NCI-H1092 treated with DMSO at 0.1 percent for 48 hours (cell line): ENCODE measurements at regions not wholly inside any gene's neighbourhood (a gene's known extent, or its start where the extent isn't known, plus 50 kb on each side); places are given as distances from the start of the nearest gene placed in this dataset.
"Not testable (repeated sequence)": the region's sequence is repeated elsewhere in the genome, so short reads cannot be mapped to it uniquely, and the experiment has no call there.

ENCODE experiments used
- DNase-seq: peaks from one replicate; lab custom pipeline; 2025; lab: John Stamatoyannopoulos, UW

DNA sequence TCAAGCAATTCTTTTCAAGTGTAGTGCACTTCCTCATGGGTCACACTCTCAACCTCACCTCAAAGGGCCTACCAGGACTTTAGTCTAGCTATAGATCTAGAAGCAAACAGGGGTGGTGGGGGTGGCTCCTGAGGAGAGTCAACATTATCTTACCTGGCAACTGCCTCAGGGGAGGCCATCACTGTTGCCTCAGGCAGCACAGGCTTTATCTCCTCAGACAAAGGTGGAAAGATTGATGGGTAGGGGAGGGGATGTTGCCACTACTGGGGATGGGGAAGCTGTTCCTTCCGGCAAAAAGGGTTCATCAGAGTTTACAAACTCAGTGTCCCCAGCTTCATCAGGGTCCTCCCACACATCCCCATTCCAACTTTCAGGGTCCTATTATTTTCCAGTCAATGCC, 87.4 kb upstream of the CYRIA start:
- not testable (repeated sequence) for DNase-seq

DNA sequence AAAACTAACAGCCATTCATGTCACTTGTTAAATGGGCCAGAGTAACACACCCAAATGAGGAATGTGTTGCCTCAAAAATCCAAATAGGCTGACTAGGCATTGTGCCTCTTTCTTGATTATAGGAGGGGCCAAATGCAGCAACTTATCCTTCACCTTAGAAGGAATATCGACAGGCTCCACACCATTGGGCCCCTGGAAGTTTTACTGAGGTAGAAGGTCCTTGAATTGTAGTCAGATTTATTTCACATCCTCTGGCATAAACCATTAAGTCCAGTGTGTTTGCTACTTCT, 85.2 kb upstream of the CYRIA start:
- not testable (repeated sequence) for DNase-seq

DNA sequence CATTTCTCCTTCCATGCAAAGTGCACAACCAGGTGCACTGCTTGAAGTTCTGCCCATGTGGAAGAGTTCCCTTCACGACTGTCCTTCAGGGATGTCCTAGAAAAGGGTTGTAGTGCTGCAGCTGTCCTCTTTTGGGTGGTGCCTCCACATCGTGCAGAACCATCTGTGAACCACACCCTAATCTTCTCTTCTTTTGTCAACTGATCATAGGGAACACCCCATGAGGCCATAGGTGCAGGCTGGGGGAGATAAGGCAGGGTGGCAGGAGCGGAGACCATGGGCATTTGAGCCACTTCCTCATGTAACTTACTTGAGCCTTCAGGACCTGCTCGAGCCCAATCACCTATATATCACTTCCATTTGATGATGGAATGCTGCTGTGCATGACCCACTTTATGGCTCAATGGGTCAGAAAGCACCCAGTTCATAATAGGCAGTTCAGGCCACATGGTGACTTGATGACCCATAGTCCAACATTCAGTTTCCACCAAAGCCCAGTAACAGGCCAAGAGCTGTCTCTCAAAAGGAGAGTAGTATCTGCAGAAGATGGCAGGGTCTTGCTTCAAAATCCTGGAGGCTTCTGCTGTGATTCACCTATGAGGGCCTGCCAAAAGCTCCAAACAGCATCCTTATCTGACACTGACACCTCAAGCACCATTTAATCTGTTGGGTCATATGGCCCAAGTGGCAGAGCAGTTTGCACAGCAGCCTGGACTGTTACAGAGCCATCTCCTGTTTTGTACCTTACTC, 84.7 kb upstream of the CYRIA start:
- DNase-seq: no peak

DNA sequence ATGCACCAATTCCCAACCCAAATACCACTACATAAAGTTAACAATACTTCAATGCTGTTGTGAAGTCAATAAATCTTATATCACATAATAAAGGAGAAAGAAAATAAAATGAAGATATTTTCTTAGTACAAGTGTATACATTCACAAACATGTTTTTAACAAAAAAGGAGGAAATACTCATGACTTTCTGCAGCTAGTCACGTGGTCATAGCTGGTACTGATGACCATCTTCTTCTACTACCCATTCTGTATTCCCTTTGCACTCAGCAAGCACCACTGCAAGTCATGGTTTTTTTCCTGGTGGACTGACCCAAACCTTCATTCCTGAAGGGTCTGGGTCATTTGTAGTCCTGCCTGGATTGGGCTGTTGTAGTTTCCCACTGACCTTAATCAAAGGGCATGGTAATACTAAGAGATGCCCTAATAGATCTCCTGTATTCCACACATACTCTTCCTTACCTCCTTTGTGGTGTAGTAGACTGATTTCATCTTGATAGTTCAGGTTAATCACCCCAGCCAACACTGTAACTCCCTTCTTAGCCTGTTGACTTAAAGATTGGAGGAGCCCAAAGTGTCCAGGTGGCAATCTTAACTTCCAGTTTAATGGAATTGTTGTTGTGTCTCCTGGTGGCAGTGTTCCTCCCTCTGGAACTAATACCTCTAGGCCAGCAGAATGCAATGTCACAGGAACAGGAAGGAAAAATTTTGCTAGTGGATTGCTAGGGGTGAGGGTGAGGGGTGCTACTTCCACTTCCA, 83.1 kb upstream of the CYRIA start:
- not testable (repeated sequence) for DNase-seq

DNA sequence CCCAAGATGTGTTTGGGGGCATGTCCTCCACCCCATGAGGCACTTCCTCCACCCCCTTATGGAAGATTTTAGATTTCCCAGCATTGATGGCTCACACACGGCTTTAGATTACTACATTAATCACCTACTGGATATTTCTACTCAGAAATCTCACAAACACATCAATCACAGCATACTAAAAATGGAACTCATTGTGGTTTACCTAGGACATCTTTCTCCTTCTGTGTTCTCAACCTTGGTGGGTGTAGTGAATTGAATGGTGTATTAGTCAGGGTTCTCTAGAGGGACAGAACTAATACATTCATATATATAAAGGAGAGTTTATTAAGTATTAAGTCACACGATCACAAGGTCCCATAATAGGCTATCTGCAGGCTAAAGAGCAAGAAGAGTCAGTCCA, 82.1 kb upstream of the CYRIA start:
- DNase-seq: no peak

DNA sequence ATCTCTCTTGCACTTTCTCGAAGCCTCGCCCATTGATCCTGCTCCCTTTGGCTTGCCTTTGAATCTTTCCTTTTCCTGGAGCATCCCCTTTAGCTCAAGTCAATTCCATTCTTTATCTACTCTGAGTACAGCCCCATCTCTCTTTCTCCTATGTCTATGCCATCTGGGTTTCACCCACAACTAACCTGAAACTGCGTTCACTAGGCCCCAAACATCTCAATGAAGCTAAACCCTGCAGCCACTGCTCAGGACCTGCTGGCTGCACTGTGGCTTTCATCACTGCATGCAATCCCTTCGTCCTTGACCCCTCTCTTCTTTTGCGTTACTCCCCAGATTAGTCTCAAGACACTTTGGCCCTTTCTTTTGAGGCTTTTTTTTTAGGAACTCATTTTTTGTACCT, 81.6 kb upstream of the CYRIA start:
- DNase-seq: no peak

DNA sequence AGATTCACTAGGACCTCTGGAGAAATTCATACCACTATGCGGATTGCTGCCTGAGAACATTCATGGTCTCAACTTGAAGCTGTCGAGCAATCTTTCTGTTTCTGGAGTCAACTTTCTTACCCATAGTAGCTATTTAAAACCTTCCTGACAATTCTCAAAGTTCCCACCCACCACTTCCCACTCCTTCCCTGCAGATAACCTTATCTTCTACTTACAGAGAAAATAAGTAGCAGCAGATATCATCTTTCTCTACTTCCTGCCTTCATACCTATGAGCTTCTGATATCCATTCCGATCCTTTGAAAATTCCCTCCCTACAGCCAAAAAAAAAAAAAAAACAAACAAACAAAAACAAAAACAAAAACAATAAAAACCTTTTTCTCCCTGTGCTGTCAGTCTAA, 81.2 kb upstream of the CYRIA start:
- no peak for DNase-seq

DNA sequence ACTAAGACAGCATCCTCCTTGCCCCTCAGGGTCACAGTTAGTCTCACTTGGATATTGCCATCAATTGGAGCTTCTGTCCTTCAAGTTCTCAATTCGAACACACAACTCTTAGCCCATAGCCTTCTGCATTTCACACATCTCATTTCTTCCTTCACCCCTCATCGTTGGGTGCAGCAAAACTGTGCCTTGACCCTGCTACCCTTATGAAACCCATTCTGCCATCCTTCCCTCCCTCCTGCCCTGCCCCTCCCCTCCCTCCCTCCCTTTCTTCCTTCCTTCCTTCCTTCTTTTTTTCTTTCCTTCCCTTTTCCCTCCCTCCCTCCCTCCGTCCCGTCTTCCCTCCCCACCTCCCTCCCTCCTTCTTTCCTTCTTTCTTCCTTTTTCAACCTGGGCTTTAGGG, 80.7 kb upstream of the CYRIA start:
- no peak for DNase-seq

DNA sequence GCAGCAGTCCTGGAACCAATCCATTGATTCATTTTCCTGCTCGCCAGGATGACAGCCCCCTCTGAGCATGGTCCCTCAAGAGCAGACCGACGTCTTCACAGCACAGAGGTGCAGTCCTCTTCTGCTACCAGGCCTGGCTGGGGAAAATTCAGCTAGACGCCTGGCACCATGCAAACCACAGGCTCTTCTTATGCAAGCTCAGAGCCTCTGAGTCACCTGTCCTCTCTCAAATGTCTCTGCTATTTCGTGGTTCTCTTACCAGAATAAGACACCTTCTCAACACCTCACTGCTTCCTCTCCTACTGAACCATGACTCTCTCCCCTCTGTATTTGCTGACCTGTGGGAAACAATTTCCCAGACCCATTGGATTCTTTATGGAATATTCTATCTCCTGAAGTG, 79.8 kb upstream of the CYRIA start:
- DNase-seq: no peak

DNA sequence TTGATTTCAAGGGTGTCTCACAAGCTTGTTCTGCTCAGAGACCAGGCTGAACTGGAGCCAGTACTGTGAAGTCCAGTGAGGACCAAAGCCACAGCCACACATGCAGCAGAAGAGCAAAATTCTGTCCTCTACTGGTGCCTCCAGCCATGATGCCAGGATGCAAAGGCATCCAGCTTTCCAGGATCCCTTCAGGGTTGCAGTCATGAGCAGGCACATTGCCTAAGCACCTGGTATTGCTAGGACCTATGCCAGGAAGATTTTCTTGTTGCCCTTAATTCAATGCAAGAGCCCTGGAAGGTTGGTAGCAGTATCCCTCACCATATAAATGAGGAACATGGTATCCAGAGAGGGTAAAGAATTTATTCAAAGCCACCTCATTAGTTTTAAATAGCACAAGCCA, 78.9 kb upstream of the CYRIA start:
- DNase-seq: no peak

DNA sequence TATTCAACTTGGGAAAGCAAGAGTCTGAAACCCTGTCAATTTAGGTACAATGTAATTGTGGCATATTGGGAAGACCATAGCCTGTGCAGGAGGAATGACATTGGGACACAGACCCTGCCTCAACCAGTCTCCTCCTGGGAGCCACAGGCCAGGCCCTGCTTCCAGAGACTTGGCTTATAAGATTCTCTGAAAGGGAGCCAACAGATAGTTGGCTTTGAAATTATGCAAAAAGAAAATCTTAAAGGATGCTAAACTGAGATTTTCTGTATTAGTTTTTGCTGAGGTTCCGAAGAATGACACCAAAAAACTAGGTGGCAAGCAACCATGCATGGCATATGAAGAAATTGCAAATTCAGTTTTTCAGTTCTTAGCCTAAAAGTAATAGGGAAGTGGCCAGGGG, 76.4 kb upstream of the CYRIA start:
- no peak for DNase-seq

DNA sequence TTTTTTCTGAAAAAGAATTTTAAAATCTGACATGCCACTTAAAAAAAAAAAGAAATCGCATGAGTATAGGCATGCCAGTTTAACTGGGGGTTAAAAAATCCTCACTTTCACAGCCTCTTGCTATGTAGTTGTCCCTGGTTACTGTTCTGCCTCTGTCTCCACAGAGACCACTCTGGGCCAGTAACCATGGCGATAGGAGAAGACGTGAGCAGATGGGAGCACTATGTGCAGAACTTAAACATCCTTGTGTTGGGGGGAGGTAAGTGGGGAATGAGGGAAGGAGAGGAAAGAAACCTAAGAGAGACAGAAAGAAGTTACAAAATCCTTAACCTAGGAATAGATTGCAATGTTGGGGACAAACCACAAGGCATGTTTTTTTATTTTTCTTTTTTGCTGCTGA, 75.9 kb upstream of the CYRIA start:
- no peak for DNase-seq

DNA sequence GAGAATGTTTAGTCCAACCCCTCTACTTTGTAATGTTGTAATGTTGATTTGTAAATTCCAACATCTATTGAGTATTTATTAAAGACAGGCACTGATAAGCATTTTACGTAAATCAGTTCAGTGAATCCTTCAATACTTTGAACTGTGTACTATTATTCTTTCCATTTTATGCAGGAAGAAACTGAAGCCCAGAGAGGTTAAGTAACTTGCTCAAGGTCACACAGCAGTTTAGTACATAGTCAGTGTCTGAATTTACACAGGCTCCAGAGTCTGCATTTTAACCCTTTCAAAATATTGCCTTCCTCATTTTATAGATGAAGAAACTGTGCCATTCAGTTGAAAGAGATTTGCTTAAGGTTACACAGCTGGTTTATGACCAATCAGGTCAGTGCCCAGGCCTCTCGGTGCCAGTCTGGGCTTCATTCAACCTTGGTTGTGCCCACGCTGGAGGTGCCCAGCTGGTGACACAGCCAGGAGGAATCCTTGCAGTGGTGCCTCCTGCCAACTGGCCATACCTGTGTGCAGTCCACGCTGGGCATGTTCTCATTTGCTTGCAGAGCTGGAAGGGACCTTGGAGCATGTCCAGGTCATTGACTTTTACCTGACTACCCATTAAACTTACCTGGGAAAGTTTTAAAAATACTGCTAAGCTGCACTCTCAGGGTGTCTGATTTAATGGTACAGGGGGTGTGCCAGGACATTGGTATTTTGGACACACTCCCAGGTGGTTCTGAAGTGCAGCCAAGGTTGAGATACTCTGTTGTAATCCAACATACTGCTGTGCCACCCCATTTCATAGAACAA, 74.3 kb upstream of the CYRIA start:
- peak; percentile 0 for DNase-seq

DNA sequence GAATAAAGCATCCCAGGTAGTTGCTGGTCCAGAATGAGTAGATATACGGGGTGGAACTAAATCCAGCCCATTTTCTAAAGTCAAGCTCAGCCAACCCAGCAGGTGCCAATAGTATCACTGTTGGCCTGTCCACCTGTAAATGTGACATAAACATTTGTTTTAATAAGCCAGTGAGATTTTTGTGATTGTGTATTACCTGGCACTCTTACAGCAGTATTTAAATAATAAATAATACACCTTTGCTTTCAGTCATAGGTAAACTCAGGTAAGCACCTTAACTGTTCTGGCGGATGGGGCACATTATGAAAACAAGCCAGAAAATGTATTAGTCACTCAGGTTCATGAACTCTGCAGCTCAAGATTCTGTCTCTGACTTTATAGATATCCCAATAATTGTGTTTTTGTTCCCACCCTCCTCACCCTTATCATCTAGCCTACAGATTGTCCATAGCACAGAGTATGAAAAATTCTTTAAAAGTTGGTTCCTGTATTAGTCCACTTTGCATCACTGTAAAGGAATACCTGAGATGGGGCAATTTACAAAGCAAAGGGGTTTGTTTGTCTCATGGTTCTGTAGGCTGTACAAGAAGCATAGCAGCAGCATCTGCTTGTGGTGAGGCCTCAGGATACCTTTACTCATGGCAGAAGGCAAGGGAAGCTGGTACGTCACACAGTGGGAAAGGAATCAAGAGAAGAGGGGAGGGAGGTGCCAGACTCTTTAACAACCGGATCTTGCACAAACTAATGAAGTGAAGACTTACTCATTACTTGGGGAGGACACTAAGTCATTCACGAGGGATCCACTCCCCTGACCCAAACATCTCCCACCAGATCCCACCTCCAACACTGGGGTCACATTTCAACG, 73.0 kb upstream of the CYRIA start:
- DNase-seq: no peak

DNA sequence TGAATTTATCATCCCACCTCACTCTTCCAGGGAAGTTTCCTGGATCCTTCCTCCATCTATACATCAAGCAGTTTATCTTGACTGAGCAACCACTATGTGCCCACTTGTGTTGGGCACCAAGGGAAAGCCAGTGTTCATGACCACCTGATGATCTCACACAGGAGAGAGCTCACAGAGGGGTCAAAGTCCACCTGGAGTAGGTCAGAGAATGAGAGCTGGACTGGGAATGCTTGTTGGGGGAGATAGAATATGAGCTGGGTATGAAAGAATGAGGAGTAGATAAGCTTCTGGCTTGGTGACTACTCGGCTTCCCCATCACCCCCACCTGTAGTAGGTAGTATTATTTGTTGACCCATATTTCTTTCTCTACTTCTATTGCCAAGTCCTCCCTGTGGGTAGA, 72.2 kb upstream of the CYRIA start:
- no peak for DNase-seq

DNA sequence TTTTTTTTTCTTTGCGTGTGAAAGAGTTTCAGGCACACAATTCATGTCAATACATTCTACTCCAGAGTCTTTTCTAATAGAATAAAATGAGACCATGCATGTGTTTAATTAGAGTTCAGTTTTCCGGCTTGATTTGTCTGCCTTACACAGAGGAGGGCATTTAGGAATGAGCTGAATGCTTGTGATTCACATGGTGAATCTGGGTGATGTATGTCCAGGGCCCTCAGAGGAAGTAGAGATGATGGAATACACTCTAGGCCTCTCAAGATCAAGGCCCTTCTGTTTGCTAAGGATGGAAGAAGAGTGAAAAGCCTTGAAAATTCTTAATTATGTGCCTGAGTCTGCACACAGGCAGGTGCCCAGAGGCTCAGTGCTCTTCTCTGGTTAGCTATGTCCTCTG, 71.0 kb upstream of the CYRIA start:
- DNase-seq: no peak

DNA sequence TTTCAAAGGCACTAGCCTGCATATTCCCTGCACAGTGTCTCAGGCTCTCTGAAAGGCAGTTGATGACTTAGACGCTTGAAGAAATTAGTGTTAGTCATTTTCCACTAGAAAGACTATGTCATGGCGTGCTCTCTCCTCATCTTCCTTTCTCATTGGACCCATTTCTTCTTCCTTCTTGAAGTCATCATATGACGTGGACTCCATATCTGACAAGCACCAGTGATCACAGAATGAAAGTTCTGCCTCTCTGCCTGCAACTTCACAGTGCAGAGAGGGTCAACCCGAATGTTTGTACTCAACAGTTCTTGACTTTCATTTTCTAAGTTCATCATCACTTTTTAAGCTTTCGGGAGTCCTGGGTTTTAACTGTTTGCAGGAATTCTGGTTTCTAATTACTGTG, 63.7 kb upstream of the CYRIA start:
- DNase-seq: no peak

DNA sequence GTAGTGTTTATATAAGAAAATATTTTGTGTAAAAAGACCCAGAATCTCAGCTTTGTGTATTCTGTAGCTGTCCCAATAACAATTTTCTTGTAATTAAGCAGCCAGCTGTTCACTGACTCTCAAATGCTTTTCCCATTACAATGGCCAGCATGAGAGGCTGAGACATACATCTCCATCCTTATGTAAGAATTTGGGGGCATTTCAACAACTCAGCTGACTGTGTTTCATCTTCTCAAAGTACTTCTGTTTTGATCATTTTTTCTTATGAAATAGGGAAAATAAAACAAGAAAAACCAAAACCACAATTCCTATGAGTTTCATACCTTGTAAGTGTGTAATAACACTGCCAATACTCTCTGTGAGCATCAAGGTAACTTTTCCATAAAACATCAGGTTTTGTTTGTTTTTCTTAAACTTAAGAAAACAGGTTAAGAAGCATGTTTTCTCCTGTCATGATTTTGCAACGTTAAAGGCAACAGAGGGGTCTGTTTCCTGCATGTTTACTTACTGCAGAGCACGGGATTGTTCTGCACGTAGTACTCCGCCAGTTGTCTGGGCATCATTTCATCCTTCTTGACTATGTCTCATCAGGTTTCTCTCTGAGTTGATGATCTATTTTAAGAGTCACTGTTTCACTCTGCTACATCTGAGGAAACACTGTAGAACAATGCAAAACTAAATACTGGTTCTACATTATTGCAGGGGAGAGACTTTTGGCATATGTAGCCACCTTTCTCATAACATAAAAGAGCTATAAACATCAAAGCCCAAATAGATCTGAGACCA, 62.9 kb upstream of the CYRIA start:
- no peak for DNase-seq

DNA sequence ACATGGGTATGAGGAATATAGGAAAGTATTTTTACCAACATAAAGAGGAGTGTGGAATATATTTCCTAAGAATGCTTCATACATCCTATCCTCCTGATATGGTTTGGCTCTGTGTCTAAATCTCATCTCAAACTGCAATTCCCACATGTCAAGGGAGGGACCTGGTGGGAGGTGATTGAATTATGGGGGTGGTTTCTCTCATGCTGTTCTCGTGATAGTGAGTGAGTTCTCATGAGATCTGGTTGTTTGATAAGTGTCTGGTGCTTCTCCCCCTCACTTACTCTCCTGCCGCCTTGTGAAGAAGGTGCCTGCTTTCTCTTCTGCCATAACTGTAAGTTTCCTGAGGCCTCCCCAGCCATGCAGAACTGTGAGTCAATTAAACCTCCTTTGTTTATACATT, 62.2 kb upstream of the CYRIA start:
- DNase-seq: not testable (repeated sequence)

DNA sequence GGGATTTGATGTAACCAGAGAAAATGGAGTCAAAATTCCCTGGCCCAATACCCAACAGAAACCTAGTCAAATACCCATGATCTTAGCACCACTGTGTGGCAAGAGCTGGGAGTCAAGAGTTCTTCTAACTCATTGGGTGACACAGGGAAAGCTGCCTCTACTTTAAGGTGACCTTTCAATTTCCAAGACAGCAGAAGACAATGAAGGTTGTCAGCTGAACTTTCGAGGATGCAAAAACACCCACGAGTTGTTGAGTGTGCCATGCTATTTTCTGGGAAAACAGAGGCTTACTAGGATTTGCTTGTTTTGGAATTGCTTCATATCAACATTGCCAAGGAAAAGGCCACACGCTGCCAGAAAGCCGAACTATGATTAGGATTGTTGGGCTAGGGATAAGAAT, 61.6 kb upstream of the CYRIA start:
- DNase-seq: no peak

DNA sequence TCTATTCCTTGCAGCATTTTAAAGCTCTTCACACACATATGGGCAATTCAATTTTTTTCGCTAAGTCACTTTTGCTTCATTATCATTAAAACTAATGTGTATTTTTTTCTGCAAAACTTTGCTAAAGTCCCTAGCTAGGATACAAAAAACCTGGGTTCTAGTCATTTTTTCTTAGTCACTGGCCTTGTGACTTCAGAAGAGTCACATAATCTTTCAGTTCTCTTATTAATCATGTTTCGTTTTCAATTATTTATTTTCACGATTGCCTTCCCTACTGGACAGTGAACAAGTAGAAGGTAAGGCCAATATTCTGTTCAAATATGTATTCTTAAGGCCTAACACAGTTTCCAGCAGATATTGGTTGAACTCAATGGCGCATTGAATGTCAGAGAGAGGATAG, 60.9 kb upstream of the CYRIA start:
- DNase-seq: no peak
